OCI-LY3 (cell line): ENCODE measurements at regions not wholly inside any gene's neighbourhood (a gene's known extent, or its start where the extent isn't known, plus 50 kb on each side); places are given as distances from the start of the nearest gene placed in this dataset.
"Not testable (repeated sequence)": the region's sequence is repeated elsewhere in the genome, so short reads cannot be mapped to it uniquely, and the experiment has no call there.

Source experiments
- H2AFZ ChIP-seq: fragments of 200-600, 300-600 bp; shearing (Covaris generic); 2 replicates; pipeline ENCODE4 v1.6.0; 2014; ENCODE audit warnings: antibody characterized with exemption, low read depth, low read length
- H3K27ac ChIP-seq: fragments of 200-600, 300-600 bp; sonication (generic); 2 replicates; pipeline ENCODE4 v1.5.1; 2014; ENCODE audit warnings: mild to moderate bottlenecking, low read length, moderate library complexity, mixed read lengths
- H3K27me3 ChIP-seq: fragments of 200-600, 300-600 bp; sonication (generic); 2 replicates; pipeline ENCODE4 v1.6.1; 2014; ENCODE audit warnings: low read depth, low read length, mixed read lengths
- H3K36me3 ChIP-seq: fragments of 200-600, 300-600 bp; sonication (generic); replicated peaks from 2 replicates; pipeline ENCODE3; 2014; ENCODE audit warnings: low read depth, low read length, mixed read lengths
- H3K4me1 ChIP-seq: fragments of 300-600, 200-600 bp; sonication (generic); 2 replicates; pipeline ENCODE4 v1.6.1; 2014; ENCODE audit warnings: low read length, mixed read lengths
- H3K4me2 ChIP-seq: fragments of 200-600, 300-600 bp; sonication (generic); 2 replicates; pipeline ENCODE4 v1.6.1; 2014; ENCODE audit warnings: low read length, mixed read lengths
- H3K4me3 ChIP-seq: fragments of 300-600, 200-600 bp; sonication (generic); 2 replicates; pipeline ENCODE4 v1.5.1; 2014; ENCODE audit warnings: antibody characterized with exemption, mild to moderate bottlenecking, low read length, moderate library complexity
- H3K79me2 ChIP-seq: fragments of 300-600, 200-600 bp; shearing (Covaris generic); 2 replicates; pipeline ENCODE4 v1.6.1; 2014; ENCODE audit warnings: mild to moderate bottlenecking, low read length, mixed read lengths
- H3K9ac ChIP-seq: fragments of 300-600, 200-600 bp; shearing (Covaris generic); 2 replicates; pipeline ENCODE4 v1.6.0; 2014; ENCODE audit warnings: mild to moderate bottlenecking, low read length, moderate library complexity
- H3K9me3 ChIP-seq: fragments of 200-600, 300-600 bp; shearing (Covaris generic); 2 replicates; pipeline ENCODE4 v1.6.1; 2014; ENCODE audit warnings: low read length, mixed read lengths; ENCODE audit not compliant: insufficient read depth
- H4K20me1 ChIP-seq: fragments of 200-600, 300-600 bp; sonication (generic); 2 replicates; pipeline ENCODE4 v1.6.1; 2016; ENCODE audit warnings: low read length, mixed read lengths; ENCODE audit not compliant: insufficient read depth
- EZH2phosphoT487 ChIP-seq: fragments of 200-600 bp; shearing (Covaris generic); IDR thresholded peaks from 2 replicates; pipeline ENCODE4 v1.6.1; 2018; ENCODE audit warnings: antibody characterized with exemption, mixed run types, low read depth
- TF ChIP-seq, protein P1 (sequence below): fragments of 200-600, 300-600 bp; sonication (generic); IDR thresholded peaks from 2 replicates; pipeline ENCODE4 v1.5.1; 2014; ENCODE audit warnings: antibody characterized with exemption, low read length, low read depth

DNA sequence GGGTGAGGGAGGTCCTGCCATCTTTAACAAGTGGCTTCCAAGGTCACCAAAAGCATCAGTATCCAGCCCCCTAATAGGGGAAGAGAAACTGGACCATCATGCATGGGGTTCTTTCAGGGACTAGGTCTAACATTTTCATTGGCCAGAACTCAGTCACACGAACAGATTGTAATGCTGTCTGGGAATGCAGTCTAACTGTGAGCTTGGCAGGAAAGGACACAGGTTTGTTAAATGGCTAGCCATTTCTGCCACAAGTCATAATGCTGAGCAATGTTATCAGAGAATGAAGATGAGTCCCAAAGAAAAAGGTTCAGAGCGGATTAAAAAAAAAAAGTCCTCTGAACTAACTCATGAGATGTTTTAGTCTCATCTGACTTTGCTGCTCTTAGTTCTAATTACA is 70.9 kb upstream of the TNP1 start:
- Histone ChIP-seq H2AFZ (no peak overlapping the region), H3K4me3 (no peak overlapping the region), H3K27me3 (no peaks in the 10 kb centered on the region), H3K36me3 (no peaks in the 10 kb centered on the region), H4K20me1 (no peaks in the 10 kb centered on the region), H3K27ac (no peak overlapping the region), H3K9me3 (no peaks in the 10 kb centered on the region), H3K9ac (no peak overlapping the region), H3K79me2 (no peaks in the 10 kb centered on the region), H3K4me1 (no peaks in the 10 kb centered on the region), H3K4me2 (no peak overlapping the region)
- no peak for TF ChIP-seq EZH2phosphoT487
- TF ChIP-seq, protein P1, sequence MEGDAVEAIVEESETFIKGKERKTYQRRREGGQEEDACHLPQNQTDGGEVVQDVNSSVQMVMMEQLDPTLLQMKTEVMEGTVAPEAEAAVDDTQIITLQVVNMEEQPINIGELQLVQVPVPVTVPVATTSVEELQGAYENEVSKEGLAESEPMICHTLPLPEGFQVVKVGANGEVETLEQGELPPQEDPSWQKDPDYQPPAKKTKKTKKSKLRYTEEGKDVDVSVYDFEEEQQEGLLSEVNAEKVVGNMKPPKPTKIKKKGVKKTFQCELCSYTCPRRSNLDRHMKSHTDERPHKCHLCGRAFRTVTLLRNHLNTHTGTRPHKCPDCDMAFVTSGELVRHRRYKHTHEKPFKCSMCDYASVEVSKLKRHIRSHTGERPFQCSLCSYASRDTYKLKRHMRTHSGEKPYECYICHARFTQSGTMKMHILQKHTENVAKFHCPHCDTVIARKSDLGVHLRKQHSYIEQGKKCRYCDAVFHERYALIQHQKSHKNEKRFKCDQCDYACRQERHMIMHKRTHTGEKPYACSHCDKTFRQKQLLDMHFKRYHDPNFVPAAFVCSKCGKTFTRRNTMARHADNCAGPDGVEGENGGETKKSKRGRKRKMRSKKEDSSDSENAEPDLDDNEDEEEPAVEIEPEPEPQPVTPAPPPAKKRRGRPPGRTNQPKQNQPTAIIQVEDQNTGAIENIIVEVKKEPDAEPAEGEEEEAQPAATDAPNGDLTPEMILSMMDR = no peak

DNA sequence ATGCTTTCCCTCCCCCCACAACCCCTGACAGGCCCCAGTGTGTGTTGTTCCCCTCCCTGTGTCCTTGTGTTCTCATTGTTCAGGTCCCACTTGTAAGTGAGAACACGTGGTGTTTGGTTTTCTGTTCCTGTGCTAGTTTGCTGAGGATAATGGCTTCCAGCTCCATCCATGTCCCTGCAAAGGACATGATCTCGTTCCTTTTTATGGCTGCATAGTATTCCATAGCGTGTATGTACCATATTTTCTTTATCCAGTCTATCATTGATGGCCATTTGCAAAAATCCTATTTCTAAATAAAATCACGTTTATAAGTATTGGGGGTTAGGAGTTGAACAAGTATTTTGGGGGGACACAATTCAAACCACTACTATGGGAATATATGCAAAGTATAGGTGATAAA is 69.5 kb upstream of the TNP1 start:
- not testable (repeated sequence) for H3K4me2 ChIP-seq, H2AFZ ChIP-seq, H3K27me3 ChIP-seq, H3K9ac ChIP-seq, H3K79me2 ChIP-seq, H3K27ac ChIP-seq, H3K36me3 ChIP-seq, H3K9me3 ChIP-seq, H4K20me1 ChIP-seq, H3K4me1 ChIP-seq, H3K4me3 ChIP-seq

DNA sequence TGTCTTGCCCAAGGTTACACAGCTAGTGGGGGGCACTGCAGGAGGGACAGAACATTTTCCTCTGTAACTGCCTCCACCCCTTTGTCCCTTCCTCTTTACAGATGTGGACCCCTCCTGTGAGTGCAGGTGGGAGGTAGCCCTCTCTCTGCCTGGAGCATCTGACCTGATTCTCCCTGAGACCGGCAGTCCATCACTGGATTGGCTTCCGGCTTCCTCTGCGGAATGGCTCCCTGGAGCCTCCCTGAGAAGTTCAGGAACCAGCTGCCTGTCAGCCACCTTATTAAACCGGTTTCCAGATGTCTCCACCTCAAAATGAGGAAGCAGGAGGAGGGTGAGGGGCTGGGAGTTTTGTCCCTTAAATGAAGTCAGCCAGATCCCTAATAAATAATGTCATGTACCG is 67.3 kb upstream of the TNP1 start:
- Histone ChIP-seq H3K79me2 (no peaks in the 10 kb centered on the region), H4K20me1 (no peaks in the 10 kb centered on the region), H2AFZ (no peak overlapping the region), H3K27me3 (no peaks in the 10 kb centered on the region), H3K4me2 (no peak overlapping the region), H3K9me3 (no peaks in the 10 kb centered on the region), H3K4me3 (no peak overlapping the region), H3K4me1 (no peaks in the 10 kb centered on the region), H3K9ac (no peak overlapping the region), H3K27ac (no peak overlapping the region), H3K36me3 (no peaks in the 10 kb centered on the region)
- no peak for TF ChIP-seq EZH2phosphoT487
- TF ChIP-seq, protein P1 = no peak

DNA sequence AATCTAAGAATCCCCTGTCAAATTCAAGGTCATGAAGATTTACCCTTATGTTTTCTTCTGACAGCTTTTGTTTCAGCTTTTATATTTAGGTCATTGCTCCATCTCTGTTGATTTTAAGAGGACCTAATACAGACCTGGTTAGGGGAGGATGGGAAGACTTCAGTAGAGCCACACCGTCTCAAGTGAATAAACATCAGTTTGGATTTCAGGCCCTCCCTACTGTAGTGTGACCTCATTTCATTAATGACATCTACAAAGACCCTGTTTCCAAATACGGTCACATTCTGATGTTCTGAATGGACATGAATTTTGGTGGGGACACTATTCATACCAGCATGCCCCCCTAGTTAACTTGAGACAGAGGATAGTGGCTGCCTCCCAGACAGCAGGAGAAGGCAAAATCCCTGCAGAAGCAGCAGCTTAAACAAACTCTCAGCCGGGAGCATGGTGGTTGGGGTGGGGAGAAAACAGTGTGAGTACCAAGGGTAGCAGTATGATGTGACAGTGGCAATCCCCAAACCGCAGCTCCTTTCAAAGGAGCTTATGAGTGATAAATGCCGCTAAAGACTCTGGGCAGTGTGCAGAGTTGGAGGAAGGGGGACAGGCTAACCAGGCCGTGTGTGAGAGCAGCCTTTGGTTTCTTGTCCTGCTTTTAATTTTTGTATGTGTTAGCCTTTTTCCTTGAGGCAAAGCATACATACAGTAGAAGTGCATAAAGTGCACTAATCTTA is 65.9 kb upstream of the TNP1 start:
- Histone ChIP-seq H3K4me1 (no peaks in the 10 kb centered on the region), H3K9me3 (no peaks in the 10 kb centered on the region), H3K4me3 (no peak overlapping the region), H3K9ac (no peak overlapping the region), H3K79me2 (no peaks in the 10 kb centered on the region), H3K27me3 (no peaks in the 10 kb centered on the region), H3K4me2 (no peak overlapping the region), H2AFZ (no peak overlapping the region), H4K20me1 (no peaks in the 10 kb centered on the region), H3K36me3 (no peaks in the 10 kb centered on the region), H3K27ac (no peak overlapping the region)
- TF ChIP-seq EZH2phosphoT487 = no peak
- TF ChIP-seq, protein P1 = no peak
